Activated CD4-positive, CD25-positive, alpha-beta regulatory T cell (primary cell): ENCODE measurements at regions not wholly inside any gene's neighbourhood (a gene's known extent, or its start where the extent isn't known, plus 50 kb on each side); places are given as distances from the start of the nearest gene placed in this dataset.
"Not testable (repeated sequence)": the region's sequence is repeated elsewhere in the genome, so short reads cannot be mapped to it uniquely, and the experiment has no call there.

Experiments
- DNase-seq, 4 experiments: peaks; one replicate each; lab custom pipeline; 2025; lab: John Stamatoyannopoulos, UW

DNA sequence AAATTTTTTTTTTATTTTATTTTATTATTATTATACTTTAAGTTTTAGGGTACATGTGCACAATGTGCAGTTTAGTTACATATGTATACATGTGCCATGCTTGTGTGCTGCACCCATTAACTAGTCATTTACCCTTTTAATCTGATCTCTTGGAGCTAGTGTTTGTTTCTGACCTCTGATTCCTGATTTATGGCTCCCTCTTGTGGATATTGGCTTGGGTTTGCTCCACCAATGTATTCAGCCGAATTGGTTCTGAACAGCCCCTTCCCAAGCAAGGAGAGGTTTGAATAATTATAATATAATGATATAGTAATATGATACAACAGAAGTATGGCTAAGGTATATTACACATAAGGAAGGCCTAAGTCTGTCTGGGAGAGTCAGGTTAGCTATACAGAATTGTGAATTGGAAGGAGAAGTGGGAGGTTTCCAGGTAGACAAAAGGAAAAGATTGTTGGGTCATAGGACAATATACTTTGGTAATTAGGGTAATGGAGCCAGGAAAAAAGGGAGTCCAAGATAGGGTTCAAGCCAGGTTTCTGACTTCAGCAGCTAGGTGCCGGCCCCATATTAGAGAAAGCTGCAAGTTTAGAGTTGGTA is 53.1 kb upstream of the HMCN1 start:
- no peak for DNase-seq

DNA sequence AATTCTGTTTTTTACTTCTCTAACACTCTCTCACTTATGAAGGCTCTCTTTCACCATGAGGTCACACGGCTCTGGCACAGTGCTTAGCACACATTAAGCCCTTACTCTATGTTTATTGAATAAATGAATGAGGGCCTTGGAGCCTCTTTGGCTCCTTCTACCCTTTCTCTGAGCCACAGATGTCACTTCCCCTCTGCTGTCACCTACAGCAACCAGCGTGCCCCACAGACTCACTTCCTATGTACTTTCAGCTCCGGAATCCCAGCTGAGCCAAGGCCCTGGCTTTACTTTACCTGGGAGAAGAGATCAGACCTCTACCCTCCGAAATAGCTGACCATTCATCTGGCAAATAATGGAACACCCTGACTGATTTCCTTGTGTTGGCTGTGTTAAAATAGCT is 53.7 kb upstream of the HMCN1 start:
- DNase-seq = no peak

DNA sequence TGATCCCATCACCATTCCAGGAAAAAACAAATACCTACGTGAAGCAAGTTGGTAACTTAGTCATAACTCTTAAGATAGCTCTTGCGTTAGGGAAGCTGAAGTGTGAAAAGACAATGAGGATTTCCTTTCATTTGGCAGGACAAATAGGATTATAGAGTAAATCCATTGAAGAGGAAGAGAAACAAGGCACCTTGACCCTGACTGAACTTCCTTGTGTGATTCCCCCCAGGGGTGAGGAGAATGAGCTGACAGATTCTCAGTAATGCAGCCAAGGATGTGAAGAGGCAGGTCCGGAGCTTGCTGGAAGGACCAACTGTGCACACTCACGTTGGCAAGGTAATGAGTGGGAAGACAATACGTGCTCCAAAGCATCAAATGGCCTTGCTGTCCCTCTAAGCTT is 55.0 kb upstream of the HMCN1 start:
- no peak for DNase-seq

DNA sequence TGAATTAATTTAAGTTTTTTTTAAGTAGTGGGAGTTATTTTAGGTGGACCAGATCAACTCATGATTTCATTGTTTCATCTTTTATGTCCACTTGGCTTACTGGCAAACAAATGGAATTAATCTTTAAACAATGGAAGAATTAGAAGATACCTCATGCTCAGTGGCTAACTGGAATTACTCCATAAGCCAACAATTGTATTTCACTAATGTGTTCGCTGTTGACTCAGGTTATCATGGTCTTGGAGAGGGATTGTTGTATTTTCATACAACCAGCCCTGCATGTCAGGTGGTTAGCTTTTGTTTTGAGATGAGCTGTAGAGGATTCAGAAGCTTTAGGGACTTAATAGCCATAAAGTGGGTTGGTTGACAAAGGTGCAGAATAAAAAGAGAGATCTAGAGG is 57.2 kb upstream of the HMCN1 start:
- DNase-seq = no peak

DNA sequence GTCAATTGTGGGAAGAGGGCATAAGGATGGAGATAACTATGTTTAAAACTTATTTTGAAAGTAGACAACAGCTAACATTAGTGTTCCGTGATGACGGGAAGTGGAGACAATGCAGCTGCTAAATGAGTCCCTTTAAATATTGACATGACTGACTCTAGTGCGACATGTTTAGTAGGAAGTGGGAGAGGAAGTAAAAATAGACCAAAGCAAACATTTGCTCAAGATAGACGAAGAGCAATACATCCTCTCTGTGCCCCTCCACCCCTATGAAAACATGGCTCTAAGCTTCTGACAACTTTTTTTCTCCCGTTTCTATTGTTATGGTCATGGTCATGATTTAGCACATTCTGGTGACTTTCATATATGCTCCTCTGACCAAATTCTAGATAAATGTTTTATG is 60.0 kb upstream of the HMCN1 start:
- no peak for DNase-seq

DNA sequence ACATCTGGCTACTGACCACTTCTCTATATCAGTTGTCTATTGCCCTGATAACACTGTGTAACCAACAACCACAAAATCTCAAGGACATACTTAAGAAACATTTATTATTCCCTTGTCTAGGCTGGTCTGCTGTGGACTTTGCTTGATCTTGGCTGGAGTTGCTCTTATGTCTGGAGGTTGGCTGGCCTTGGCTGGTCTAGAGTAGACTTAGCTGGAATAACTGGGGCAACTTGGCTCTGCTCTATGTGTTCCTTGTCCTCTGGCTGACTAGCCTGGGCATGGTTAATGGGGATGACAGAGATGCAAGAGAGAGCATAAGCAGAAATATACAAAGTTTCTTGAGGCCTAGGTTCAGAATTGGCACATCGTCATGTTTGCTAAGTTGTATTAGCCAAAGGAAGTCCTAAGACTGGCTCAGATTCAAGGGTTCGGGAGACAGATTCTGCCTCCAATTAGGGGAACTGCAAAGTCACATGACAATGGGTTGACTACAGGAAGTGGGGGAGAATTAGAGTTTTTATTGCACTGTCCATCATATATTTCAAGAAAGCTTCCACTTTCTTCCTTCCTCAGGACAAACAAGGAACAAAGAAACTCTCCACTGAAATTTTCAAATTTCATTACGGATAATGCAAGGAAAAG is 61.4 kb upstream of the HMCN1 start:
- DNase-seq = no peak

DNA sequence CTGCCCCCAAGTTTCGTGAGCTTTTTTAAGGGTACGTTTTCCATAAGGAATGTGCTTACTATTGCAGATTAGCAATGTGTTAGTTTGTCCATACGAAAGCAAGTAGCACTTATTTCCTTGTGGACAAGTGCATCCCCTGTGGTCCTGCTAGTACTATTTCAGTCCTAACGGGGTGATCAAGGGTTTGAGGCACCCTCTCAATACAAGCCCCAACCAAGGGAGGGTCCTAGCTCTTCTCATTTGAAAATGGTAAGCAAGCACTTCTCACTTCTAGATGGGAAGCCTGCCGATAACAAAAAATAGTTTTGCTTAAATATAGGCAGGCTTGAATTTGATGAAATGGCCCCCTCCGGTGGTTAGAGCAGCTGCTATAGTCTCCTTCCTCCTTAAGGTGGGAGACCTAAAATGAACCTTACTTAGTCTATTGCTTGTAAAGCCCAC is 64.0 kb upstream of the HMCN1 start:
- DNase-seq = peak in 3 of 4 experiments; percentile 12 to 36 (median 22)

DNA sequence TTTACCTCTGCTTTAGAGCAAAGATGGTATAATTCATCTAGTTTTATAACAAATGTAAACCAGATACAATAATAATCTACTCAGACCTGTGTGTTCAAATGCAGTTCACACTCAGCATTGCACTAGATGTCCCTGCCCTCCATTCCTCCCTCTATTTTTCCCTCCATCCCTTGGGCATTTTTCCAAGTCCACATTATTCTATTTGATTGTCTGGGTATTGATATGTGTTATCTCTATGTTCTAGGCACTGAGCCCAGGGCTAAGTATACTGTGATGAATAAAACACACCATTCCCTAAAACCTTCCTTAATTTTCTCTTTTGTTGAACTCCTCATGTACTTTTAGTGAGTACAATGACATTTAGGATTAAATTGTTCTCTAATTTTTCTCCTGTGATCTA is 66.2 kb upstream of the HMCN1 start:
- no peak for DNase-seq

DNA sequence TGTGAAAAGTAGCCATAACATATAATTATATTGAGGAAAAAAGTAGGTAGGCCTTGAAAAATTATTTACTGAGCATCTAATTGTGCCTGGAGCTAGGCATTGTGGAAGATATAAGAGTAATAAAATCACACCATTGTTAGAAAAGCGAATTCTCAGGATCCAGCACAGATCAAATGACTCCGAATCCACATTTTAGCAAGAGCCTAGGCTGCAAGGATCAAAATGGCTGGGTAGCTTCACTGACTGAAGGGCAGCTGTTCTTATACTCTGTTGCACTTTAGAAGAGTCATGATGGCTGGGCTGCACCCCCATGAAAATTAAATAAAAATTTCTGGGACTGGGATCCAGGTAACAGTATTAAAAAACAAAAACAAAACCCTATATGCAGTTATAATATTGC is 67.6 kb upstream of the HMCN1 start:
- DNase-seq = no peak

DNA sequence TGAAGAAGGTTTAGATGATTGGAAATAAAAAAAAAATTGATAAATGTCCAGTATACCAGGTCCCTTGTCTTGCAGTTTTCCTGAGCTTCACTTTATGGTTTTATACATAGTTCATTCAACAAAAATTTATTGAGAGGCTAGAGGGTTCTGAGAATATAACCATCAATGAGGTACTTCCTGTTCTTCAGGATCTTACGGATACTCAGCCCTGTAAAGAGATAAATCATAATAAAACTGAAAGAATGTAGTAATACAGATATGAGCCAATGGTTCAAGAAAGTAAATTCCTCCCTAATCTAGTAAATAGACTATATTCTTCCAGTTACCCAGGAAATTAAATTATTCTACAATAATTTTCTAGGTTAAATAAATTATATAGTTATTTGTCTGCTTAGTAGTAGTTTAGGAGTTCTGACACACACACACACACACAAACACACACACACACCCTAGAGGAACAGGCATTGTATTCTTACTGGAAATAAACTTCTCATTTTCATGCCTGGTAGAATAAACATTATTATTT is 70.4 kb upstream of the HMCN1 start:
- no peak for DNase-seq

DNA sequence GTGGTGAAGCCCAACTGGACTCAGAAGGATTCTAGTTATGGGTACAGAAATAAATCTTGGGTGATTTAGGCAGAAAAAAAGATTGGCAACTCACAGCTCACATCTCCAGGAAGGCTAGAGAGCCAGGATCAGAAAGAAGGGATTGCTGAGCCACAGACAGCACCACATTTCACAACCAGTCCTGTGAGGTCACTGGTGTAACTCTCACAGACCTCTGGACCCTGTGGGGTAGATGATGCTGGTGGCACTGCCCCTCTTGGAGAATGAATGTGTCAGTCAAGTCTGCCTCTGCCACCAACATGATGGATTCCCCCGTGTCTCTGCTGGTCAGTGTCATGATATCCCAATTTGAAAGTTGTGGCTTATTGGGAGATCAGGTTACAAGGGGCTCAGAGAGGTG is 70.9 kb upstream of the HMCN1 start:
- no peak for DNase-seq

DNA sequence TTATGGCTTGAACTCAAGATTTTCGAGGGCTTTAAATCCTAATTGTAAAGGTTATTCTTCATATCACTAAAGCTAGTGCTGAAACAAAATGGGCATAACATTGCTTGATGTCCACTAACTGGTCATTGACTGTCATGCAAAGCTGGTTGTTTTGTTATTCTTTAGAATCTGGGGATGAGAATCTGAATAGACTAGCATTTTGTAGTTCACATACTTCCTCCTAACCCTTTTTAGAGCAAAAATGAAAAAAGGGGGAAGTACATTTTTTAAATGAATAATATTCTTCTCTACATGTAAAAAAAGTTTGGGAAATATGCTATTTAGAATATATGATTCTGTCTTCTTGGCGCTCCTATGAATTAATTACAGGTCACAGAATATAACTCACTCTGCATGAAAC is 72.2 kb upstream of the HMCN1 start:
- no peak for DNase-seq

DNA sequence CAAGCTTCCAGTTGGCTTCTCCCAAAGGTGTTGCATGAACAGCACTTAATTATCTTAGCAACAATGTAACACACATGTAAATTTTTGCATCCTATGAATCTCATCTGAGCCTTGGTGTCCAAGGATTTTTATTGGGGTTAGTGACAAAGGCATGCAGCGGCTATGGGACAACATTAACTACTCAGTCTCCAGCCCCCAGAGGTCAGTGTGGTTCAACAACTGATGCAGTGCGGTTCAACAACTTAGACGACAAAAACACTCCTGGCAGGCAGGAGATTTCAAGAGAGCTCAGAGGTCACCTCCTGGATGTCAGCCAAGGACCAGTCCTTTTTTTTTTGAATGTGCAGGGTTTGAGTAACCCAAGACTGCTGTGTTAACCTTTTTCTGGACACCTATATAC is 77.5 kb upstream of the HMCN1 start:
- DNase-seq = no peak

DNA sequence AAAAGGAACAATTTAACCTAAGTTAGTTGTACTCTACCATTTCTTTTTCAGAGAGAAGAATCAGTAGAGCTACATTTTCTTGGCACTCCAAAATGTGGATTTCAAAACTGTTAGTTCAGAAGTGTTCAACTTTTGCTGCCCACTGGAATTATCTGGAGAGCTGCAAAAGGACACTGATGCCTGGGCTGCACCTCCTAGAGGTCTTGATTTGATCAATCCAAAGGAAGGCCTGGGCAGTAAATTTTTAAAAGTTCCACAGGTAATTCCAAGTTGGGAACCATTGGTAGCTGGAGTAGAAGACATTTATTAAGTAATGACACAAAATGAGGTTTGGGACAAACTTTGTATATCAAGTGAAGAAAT is 79.3 kb upstream of the HMCN1 start:
- DNase-seq = no peak

DNA sequence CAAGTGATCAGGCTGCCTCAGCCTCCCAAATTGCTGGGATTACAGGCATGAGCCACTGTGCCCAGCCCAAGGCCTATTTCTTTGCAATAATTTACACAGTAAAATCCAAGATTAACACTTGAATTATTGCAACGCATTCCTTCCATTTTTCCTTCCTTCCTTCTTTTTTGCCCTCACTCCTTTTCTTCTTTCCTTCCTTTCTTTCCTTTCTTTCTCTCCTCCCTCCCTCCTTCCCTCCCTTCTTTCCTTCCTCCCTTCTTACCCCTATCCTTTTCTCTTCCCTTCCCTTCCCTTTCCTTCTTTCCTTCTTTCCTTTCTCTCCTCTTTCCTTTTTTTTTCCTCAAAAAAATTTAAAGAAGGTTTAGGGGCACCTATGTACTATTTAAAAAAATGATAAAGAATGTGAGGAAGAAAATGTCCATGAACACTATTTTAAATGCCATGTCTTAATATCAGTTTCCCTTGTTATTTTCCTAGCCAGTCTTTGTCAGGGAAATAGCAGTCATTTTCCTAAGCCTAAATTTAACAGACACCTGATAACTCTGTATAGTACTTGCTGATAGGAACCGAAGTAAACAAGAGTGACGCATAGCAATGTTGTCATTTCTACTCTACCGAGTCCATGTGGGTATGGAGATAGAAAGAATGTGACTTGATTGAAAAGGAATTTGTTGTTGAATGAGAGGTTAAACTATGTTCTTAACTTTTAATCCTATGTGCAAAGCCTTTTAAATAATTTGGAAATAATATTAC is 79.8 kb upstream of the HMCN1 start:
- no peak for DNase-seq

DNA sequence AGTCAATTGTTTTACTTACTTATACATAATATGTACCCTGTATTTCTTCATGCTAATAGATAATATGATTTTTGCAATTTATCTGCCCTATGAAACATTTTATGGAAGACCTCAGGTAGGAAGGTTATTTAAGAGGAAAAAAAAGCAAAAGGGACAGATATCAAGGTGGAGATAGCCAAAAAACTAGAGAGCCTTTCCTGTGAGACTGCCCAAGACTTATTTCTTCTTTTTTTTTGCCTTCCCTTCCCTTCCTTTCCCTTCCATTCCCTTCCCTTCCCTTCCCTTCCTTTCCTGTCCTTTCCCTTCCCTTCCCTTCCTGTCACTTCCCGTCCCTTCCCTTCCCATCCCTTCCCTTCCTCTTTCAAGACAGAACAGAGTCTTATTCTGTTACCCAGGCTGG is 80.6 kb upstream of the HMCN1 start:
- no peak for DNase-seq

DNA sequence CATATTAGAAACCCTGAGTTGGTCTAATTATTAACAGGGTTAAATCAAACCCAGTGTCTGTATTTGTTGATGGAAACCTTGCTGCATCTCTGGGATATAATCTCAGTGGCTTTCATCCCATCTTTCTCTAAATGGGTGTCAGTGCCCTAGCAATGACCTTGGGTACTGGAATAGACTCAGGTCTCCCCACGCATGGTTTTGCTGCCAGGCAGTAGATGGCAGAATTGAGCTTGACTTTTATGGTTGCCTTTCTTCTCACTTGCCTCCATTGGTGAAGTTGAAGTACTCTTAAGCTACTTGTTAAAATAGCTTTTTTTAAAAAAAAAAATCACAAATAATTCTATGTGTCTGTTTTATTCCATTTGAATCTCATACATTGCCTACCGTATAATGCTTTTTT is 81.8 kb upstream of the HMCN1 start:
- DNase-seq = no peak

DNA sequence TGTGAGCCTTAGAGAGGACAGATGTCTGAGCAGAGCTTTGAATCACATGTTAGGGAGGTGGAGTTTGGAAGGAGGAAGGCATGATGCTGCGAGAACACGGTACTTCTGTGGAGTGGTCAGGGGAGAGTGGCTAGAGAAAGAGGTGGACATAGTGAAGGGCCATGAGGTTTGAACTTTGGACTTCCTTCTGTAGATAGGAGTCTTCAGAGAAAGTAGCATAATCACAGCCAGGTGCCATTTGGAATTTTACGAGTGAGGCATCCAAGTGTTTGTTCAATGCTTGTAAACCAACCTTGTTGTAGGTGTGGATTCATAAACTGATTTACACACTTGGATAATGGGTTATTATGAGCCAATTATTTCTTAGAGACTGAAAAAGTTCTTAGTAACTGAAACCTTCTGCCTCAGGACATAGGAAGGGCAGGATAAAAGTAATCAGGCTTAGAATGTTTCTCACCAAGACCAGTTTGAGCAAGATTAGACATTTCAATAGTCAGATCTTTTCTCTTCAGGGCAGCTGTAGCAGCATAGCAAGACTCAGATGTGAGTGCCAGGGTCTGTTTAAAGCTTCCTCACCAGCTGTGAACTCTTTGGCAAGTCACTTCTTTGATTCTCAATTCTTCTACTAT is 83.5 kb upstream of the HMCN1 start:
- no peak for DNase-seq

DNA sequence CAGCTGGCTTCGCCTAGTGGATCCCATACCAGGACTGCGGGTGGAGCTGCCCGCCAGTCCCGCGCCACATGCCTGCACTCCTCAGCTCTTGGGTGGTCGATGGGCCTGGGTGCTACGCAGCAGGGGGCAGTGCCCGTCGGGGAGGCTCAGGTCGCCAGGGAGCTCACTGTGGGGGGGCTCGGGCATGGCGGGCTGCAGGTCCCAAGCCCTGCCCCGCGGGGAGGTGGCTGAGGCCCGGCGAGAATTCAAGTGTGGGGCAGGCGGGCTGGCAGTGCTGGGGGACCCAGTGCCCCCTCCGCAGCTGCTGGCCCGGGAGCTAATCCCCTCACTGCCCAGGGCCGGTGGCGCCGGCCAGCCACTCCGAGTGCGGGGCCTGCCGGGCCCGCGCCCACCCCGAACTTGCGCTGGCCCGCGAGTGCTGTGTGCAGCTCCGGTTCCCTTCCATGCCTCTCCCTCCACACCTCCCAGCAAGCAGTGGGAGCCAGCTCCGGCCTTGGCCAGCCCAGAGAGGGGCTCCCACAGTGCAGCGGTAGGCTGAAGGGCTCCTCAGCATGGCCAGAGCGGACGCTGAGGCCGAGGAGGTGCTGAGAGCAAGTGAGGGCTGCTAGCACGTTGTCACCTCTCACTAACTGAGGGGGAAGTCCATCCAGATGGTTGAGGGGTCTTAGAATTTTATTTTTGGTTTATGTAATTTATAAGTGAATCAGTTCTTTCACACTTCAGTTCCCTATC is 85.2 kb upstream of the HMCN1 start:
- DNase-seq = no peak

DNA sequence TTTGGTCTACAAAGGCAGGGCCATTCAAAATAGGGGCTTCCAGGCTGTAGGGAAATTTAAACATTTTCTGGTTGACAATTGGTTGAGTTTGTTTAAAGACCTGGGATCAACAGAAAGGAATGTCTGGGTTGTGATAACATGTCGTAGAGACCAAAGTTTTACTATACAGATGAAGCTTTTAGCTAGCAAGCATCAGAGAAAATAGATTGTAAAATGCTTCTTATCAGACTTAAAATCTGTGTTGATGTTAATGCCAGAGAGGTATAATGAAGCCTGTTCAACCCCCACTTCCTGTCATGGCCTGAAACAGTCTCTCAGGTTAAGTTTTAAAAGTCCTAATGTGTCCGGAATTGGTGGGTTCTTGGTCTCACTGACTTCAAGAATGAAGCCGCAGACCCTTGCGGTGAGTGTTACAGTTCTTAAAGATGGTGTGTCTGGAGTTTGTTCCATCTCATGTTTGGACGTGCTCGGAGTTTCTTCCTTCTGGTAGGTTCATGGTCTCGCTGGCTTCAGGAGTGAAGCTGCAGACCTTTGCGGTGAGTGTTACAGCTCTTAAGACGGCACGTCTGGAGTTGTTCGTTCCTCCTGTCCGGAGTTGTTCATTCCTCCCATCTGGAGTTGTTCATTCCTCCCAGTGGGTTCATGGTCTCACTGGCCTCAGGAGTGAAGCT is 86.5 kb upstream of the HMCN1 start:
- DNase-seq = not testable (repeated sequence)

DNA sequence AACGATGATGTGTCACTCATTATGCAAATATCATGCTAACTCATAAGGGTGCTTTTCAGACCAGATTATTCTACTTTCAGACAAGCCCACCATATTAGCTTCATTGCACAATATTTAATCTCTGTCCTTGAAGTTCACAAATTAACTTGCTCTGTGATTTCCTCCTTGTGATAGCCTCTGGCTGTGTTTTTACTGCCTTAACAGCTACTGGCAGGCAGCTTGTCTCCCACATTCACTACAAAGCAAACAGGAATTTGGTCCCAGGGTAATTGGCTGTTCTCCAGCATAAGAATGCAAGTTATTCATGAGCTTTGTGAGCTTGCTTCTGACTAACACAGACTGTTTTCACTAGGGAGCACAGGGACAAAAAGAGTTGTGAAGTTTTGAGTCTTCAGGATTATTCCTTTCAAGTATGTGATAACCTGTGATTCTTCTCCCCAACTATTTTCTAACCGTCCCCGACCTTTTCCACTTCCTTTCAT is 87.9 kb upstream of the HMCN1 start:
- no peak for DNase-seq
